ENCODE measurements at regions not wholly inside any gene's neighbourhood (a gene's known extent, or its start where the extent isn't known, plus 50 kb on each side); places are given as distances from the start of the nearest gene placed in this dataset.

GRCh38 chr19:31818798-31819105 lies 469.5 kb upstream of the TSHZ3 start:
- TF ChIP-seq CTCF (IDR thresholded peaks at IDR 0.05; ENCODE audit: low read depth, low read length): no peak
- Histone ChIP-seq H3K4me3 (ENCODE audit: low read depth, low read length) (no peak overlapping the region), H3K27ac (ENCODE audit: low read depth, low read length) (no peak overlapping the region), H3K27me3 (ENCODE audit: control insufficient read depth, insufficient read depth, low read length) (no peaks in the 10 kb centered on the region), H3K9me3 (ENCODE audit: control insufficient read depth, insufficient read depth, low read length) (peaks cover 3% of the 10 kb centered on the region; the same call in 1 of the 2 replicates)
- ChIA-PET CTCF (no interaction called here), POLR2A (no interaction called here)
- no peak for DNase-seq (ENCODE audit: low read depth, low spot score)

- POLR2A ChIA-PET: no interaction called here
- Histone ChIP-seq H3K27ac (ENCODE audit: low read depth, low read length) (no peak overlapping the region), H3K4me3 (ENCODE audit: low read depth, low read length) (no peak overlapping the region), H3K27me3 (ENCODE audit: control insufficient read depth, insufficient read depth, low read length) (no peaks in the 10 kb centered on the region), H3K9me3 (ENCODE audit: control insufficient read depth, insufficient read depth, low read length) (peaks cover 3% of the 10 kb centered on the region; the same call in 1 of the 2 replicates)
- TF ChIP-seq CTCF (IDR thresholded peaks at IDR 0.05; ENCODE audit: low read depth, low read length): no peak
- DNase-seq (ENCODE audit: low read depth, low spot score): no peak
- CTCF ChIA-PET: no interaction called here
Measured at GRCh38 chr19:31819837-31820236, 470.6 kb upstream of the TSHZ3 start.

- Histone ChIP-seq H3K27me3 (ENCODE audit: control insufficient read depth, insufficient read depth, low read length) (no peaks in the 10 kb centered on the region), H3K4me3 (ENCODE audit: low read depth, low read length) (no peak overlapping the region), H3K27ac (ENCODE audit: low read depth, low read length) (no peak overlapping the region), H3K9me3 (ENCODE audit: control insufficient read depth, insufficient read depth, low read length) (peaks cover 3% of the 10 kb centered on the region; the same call in 1 of the 2 replicates)
- CTCF ChIA-PET: no interaction called here
- TF ChIP-seq CTCF (IDR thresholded peaks at IDR 0.05; ENCODE audit: low read depth, low read length): no peak
- POLR2A ChIA-PET: no interaction called here
- DNase-seq (ENCODE audit: low read depth, low spot score): no peak
Measured at GRCh38 chr19:31821346-31821745, 472.1 kb upstream of the TSHZ3 start.

- ChIA-PET CTCF (no interaction called here), POLR2A (no interaction called here)
- Histone ChIP-seq H3K4me3 (ENCODE audit: low read depth, low read length) (no peak overlapping the region), H3K27me3 (ENCODE audit: control insufficient read depth, insufficient read depth, low read length) (no peaks in the 10 kb centered on the region), H3K27ac (ENCODE audit: low read depth, low read length) (no peak overlapping the region), H3K9me3 (ENCODE audit: control insufficient read depth, insufficient read depth, low read length) (peaks cover 3% of the 10 kb centered on the region; the same call in 1 of the 2 replicates)
- no peak for DNase-seq (ENCODE audit: low read depth, low spot score)
- no peak for TF ChIP-seq CTCF (IDR thresholded peaks at IDR 0.05; ENCODE audit: low read depth, low read length)
Measured at GRCh38 chr19:31825134-31826094, 476.2 kb upstream of the TSHZ3 start.

GRCh38 chr19:31826325-31826724 lies 477.1 kb upstream of the TSHZ3 start:
- Histone ChIP-seq H3K27ac (ENCODE audit: low read depth, low read length) (no peak overlapping the region), H3K9me3 (ENCODE audit: control insufficient read depth, insufficient read depth, low read length) (peaks cover under 1% of the 10 kb centered on the region; the same call in 1 of the 2 replicates), H3K27me3 (ENCODE audit: control insufficient read depth, insufficient read depth, low read length) (no peaks in the 10 kb centered on the region), H3K4me3 (ENCODE audit: low read depth, low read length) (no peak overlapping the region)
- ChIA-PET POLR2A (no interaction called here), CTCF (no interaction called here)
- no peak for DNase-seq (ENCODE audit: low read depth, low spot score)
- no peak for TF ChIP-seq CTCF (IDR thresholded peaks at IDR 0.05; ENCODE audit: low read depth, low read length)

Data from AG04450 (cell line).